IPS-18a (cell line): ENCODE measurements at regions not wholly inside any gene's neighbourhood (a gene's known extent, or its start where the extent isn't known, plus 50 kb on each side); places are given as distances from the start of the nearest gene placed in this dataset.

Experiments used
- H3K27ac ChIP-seq: one replicate; pipeline ENCODE4 v1.5.1; 2013; ENCODE audit warnings: low read length
- H3K27me3 ChIP-seq: one replicate; pipeline ENCODE4 v1.6.1; 2013; ENCODE audit warnings: mild to moderate bottlenecking, low read length; ENCODE audit not compliant: control insufficient read depth, insufficient read depth
- H3K36me3 ChIP-seq: one replicate; pipeline ENCODE4 v1.6.1; 2013; ENCODE audit warnings: low read depth, low read length; ENCODE audit not compliant: control insufficient read depth
- H3K4me1 ChIP-seq: one replicate; pipeline ENCODE4 v1.6.1; 2013; ENCODE audit warnings: low read depth, low read length; ENCODE audit not compliant: control insufficient read depth
- H3K4me3 ChIP-seq: one replicate; pipeline ENCODE4 v1.5.1; 2013; ENCODE audit warnings: low read length
- H3K9ac ChIP-seq: one replicate; pipeline ENCODE4 v1.6.1; 2013; ENCODE audit warnings: mild to moderate bottlenecking, low read length, moderate library complexity
- H3K9me3 ChIP-seq: one replicate; pipeline ENCODE4 v1.6.1; 2013; ENCODE audit warnings: low read depth, low read length; ENCODE audit not compliant: control insufficient read depth

- Histone ChIP-seq H3K27ac (no peak overlapping the region), H3K9ac (no peak overlapping the region), H3K36me3 (no peaks in the 10 kb centered on the region), H3K27me3 (no peaks in the 10 kb centered on the region), H3K4me1 (peaks cover 4% of the 10 kb centered on the region), H3K9me3 (no peaks in the 10 kb centered on the region), H3K4me3 (no peak overlapping the region)
These were observed 88.9 kb upstream of the ARHGAP5 start for GRCh38 chr14:31988244-31988643.

GRCh38 chr14:31990183-31990857 lies 86.8 kb upstream of the ARHGAP5 start:
- no peaks in the 10 kb centered on the region for H3K9me3 ChIP-seq
- no peaks in the 10 kb centered on the region for H3K36me3 ChIP-seq
- H3K27me3 ChIP-seq = no peaks in the 10 kb centered on the region
- H3K4me1 ChIP-seq = peaks cover 4% of the 10 kb centered on the region
- H3K9ac ChIP-seq = no peak overlapping the region
- H3K27ac ChIP-seq = no peak overlapping the region
- H3K4me3 ChIP-seq = no peak overlapping the region

DNA sequence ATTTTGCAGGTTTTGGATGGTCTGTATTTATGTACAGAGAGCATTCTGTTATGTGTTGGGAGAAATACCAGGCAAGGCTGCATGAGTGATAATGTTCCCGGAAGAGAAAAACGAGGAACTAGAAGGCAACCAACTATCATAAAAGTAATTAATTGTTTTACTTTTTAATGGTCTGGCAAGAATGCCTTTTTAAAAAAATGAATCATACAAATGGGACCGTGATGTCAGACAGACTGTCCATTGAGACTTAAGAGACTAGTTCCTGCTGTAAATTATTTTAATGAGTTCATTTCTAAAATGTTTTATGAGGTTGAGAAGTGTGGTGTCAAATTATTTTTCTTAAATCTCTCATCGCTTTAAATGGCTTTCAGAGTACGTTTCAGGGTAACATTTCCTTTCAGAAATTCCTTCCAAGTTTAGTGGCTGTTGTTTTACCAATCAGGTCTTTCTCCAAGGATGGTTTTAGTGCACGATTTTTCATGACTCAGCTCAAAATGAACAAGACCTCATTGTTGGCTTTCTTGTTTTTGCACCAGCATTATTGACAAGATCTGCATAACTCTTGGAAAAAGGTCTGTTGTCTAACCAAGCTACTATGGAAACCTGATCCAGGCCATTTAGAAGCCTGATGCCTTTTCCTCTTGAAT lies 86.1 kb upstream of the ARHGAP5 start:
- Histone ChIP-seq H3K4me3 (no peak overlapping the region), H3K27me3 (no peaks in the 10 kb centered on the region), H3K27ac (no peak overlapping the region), H3K9me3 (no peaks in the 10 kb centered on the region), H3K36me3 (no peaks in the 10 kb centered on the region), H3K9ac (no peak overlapping the region), H3K4me1 (peaks cover 4% of the 10 kb centered on the region)

DNA sequence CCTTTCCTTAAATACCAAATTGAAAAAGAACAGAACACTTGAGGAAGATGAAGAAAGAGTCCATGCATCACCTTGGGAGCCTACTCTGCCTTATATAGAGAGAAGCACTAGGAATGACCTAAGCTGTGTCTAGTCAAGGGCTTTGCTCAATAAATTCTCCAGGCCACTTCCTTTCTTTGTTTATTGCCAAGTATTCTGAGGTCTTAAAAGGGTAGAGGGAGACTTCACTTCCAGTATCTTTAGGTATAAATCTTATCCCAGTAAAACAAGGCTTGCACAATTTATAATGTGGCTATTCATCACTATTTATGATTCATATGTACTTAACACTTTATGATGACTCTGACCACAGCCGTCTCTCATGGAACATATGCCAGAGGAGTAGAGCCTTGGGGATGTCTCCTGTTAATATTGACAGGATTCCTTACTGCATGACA lies 85.1 kb upstream of the ARHGAP5 start:
- H3K9me3 ChIP-seq = no peaks in the 10 kb centered on the region
- H3K4me1 ChIP-seq = peaks cover 4% of the 10 kb centered on the region
- no peak overlapping the region for H3K4me3 ChIP-seq
- no peaks in the 10 kb centered on the region for H3K36me3 ChIP-seq
- H3K27ac ChIP-seq = no peak overlapping the region
- no peaks in the 10 kb centered on the region for H3K27me3 ChIP-seq
- H3K9ac ChIP-seq = no peak overlapping the region

GRCh38 chr14:31993521-31993951 lies 83.6 kb upstream of the ARHGAP5 start:
- Histone ChIP-seq H3K9me3 (no peaks in the 10 kb centered on the region), H3K36me3 (no peaks in the 10 kb centered on the region), H3K27me3 (no peaks in the 10 kb centered on the region), H3K27ac (no peak overlapping the region), H3K4me3 (no peak overlapping the region), H3K9ac (no peak overlapping the region), H3K4me1 (peaks cover 4% of the 10 kb centered on the region)

DNA sequence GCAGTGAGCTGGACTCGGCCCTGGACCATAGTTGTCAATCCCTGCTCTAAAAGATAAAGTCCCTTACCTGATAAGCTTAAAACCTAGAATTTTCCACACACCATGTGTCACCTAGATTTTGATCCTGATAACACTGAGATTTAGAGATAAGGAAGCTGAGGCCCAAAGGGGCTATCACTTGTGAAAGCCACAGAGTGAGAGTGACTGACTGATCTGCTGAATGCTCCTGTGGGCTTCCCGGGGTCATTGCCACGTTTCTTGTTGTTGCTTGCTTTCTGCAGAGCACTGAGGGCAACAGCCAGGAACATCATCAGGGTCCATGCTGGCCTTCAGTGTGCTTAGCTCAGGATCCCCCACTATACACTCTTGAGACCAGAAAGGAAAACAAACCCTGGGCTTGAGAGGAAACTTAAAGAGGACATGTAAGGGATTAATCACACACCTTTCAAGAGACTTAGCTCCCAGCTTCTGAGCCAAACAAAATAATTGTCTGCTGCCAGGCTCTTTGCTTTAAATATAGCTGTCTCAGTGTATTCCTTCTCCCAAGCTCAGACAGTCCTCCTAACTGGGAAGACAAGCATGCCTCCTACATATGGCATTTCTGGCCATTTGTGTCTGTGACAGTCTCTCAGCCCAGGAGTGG lies 82.6 kb upstream of the ARHGAP5 start:
- H3K27ac ChIP-seq = no peak overlapping the region
- H3K27me3 ChIP-seq = no peaks in the 10 kb centered on the region
- no peaks in the 10 kb centered on the region for H3K36me3 ChIP-seq
- no peak overlapping the region for H3K4me3 ChIP-seq
- H3K9me3 ChIP-seq = no peaks in the 10 kb centered on the region
- no peak overlapping the region for H3K9ac ChIP-seq
- H3K4me1 ChIP-seq = peaks cover 4% of the 10 kb centered on the region

DNA sequence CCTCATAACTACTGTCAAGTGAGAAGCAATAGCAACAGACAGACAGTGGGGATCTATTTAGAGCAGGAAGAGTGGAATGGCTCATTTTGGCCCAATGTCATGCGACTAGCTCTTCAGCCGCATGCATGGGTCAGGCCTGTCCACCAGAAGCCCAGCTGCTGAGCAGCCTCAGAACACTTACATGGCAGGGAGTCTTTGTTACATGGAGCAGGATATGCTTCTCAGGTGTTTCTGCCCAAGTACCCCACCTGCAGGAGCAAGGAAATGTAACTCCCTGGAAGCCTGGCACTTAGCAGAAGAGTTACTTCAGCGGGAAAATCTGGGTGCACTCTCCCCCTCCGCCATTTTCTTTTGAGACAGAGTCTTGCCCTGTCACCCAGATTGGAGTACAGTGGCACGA lies 73.5 kb upstream of the ARHGAP5 start:
- Histone ChIP-seq H3K36me3 (no peaks in the 10 kb centered on the region), H3K9me3 (no peaks in the 10 kb centered on the region), H3K9ac (no peak overlapping the region), H3K27me3 (no peaks in the 10 kb centered on the region), H3K4me3 (no peak overlapping the region), H3K4me1 (no peaks in the 10 kb centered on the region), H3K27ac (no peak overlapping the region)

DNA sequence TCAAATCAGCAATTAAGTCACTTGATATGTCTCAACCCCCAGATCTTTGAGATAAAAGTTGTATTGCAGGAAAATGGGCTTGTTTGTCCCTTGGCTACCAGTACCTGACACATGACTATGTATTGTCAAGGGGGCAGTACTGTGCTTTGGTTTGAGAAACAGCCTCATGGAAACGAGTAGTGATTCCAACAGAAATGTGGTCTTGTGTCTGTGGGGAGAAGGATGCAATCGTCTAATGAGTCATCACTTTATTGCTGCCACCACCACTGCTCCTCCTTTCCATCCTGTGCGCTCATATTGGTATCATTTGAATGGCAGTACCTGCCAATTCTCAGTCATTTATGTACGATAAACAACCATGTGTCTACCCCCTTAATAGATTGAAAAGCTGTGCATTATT lies 72.8 kb upstream of the ARHGAP5 start:
- no peaks in the 10 kb centered on the region for H3K27me3 ChIP-seq
- H3K9me3 ChIP-seq = no peaks in the 10 kb centered on the region
- no peak overlapping the region for H3K4me3 ChIP-seq
- H3K4me1 ChIP-seq = no peaks in the 10 kb centered on the region
- no peak overlapping the region for H3K9ac ChIP-seq
- no peak overlapping the region for H3K27ac ChIP-seq
- no peaks in the 10 kb centered on the region for H3K36me3 ChIP-seq

DNA sequence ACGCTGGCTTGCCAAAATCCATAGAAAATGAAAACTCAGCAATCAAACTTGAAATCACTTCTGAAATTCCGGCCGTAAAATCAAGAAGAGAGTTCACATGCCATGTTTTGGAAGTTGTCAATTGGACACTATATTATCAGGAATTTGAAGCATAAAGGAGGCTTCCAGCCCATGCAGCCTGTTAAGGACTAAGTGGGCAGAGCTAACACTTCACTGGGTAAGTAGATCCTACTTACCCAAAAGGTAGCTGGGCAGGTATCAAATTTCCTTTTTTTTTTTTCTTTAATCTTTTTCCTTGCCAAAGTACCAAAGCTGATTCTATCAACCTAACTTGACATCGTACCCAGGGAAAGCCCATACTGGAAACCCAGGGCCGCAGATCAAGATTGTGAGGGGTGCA lies 71.5 kb upstream of the ARHGAP5 start:
- Histone ChIP-seq H3K9me3 (no peaks in the 10 kb centered on the region), H3K4me1 (no peaks in the 10 kb centered on the region), H3K27me3 (no peaks in the 10 kb centered on the region), H3K27ac (no peak overlapping the region), H3K36me3 (no peaks in the 10 kb centered on the region), H3K4me3 (no peak overlapping the region), H3K9ac (no peak overlapping the region)

GRCh38 chr14:32006263-32007110 lies 70.6 kb upstream of the ARHGAP5 start:
- H3K27me3 ChIP-seq = no peaks in the 10 kb centered on the region
- H3K4me3 ChIP-seq = no peak overlapping the region
- H3K27ac ChIP-seq = no peak overlapping the region
- no peaks in the 10 kb centered on the region for H3K36me3 ChIP-seq
- H3K9me3 ChIP-seq = no peaks in the 10 kb centered on the region
- H3K9ac ChIP-seq = no peak overlapping the region
- no peaks in the 10 kb centered on the region for H3K4me1 ChIP-seq

GRCh38 chr14:32007755-32008362 lies 69.2 kb upstream of the ARHGAP5 start:
- no peaks in the 10 kb centered on the region for H3K4me1 ChIP-seq
- no peaks in the 10 kb centered on the region for H3K36me3 ChIP-seq
- no peak overlapping the region for H3K4me3 ChIP-seq
- no peaks in the 10 kb centered on the region for H3K9me3 ChIP-seq
- H3K27ac ChIP-seq = no peak overlapping the region
- no peak overlapping the region for H3K9ac ChIP-seq
- H3K27me3 ChIP-seq = no peaks in the 10 kb centered on the region
